ENCODE measurements at regions not wholly inside any gene's neighbourhood (a gene's known extent, or its start where the extent isn't known, plus 50 kb on each side); places are given as distances from the start of the nearest gene placed in this dataset.

DNA sequence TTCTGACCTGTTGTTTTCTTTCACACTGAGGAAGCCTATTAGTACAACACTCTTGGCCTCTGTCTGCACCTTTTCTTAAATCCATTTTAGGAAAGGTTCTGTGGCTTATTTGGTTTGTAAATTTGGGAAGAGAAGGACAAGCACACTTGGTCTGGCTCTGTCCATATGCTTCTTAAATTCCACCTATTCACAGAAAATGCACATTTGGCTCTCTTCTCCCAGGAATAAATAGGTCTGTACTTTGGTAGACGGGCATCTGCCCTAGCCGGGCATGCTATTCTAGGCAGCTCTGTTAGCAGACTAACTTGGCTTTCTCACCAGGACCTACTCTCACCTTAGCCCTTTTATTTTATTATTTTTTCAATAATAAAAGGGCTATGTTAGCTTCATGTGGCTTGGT, 1211.8 kb upstream of the SLC39A10 start:
- TF ChIP-seq, protein P1, sequence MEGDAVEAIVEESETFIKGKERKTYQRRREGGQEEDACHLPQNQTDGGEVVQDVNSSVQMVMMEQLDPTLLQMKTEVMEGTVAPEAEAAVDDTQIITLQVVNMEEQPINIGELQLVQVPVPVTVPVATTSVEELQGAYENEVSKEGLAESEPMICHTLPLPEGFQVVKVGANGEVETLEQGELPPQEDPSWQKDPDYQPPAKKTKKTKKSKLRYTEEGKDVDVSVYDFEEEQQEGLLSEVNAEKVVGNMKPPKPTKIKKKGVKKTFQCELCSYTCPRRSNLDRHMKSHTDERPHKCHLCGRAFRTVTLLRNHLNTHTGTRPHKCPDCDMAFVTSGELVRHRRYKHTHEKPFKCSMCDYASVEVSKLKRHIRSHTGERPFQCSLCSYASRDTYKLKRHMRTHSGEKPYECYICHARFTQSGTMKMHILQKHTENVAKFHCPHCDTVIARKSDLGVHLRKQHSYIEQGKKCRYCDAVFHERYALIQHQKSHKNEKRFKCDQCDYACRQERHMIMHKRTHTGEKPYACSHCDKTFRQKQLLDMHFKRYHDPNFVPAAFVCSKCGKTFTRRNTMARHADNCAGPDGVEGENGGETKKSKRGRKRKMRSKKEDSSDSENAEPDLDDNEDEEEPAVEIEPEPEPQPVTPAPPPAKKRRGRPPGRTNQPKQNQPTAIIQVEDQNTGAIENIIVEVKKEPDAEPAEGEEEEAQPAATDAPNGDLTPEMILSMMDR (IDR thresholded peaks at IDR 0.05 in 4 of 5, conservative IDR thresholded peaks at IDR 0.05 in 1 of 5), result no peak
- no peak for TF ChIP-seq POLR2A (IDR thresholded peaks at IDR 0.05)
